ENCODE measurements at regions not wholly inside any gene's neighbourhood (a gene's known extent, or its start where the extent isn't known, plus 50 kb on each side); places are given as distances from the start of the nearest gene placed in this dataset.

DNA sequence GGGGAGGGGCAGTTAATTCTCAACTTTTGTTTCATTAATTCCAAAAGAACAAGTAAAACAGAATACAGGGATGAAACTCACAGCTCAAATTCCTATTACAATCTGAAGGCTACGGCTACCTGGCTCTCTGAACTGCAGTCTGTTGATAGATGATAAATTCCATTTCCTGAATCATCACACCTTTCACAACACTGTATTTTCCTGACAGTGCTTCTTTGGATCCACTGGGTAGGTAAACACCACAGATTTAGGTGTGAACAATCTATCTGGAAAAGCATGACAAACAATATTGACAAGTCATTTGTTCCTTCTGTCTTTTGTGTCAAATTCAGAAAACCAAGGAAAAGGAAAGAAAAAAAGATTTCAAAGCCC is 843.2 kb downstream of the LRRTM4 start:
- TF ChIP-seq, protein P1, sequence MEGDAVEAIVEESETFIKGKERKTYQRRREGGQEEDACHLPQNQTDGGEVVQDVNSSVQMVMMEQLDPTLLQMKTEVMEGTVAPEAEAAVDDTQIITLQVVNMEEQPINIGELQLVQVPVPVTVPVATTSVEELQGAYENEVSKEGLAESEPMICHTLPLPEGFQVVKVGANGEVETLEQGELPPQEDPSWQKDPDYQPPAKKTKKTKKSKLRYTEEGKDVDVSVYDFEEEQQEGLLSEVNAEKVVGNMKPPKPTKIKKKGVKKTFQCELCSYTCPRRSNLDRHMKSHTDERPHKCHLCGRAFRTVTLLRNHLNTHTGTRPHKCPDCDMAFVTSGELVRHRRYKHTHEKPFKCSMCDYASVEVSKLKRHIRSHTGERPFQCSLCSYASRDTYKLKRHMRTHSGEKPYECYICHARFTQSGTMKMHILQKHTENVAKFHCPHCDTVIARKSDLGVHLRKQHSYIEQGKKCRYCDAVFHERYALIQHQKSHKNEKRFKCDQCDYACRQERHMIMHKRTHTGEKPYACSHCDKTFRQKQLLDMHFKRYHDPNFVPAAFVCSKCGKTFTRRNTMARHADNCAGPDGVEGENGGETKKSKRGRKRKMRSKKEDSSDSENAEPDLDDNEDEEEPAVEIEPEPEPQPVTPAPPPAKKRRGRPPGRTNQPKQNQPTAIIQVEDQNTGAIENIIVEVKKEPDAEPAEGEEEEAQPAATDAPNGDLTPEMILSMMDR (IDR thresholded peaks at IDR 0.05): no peak
- no peak for TF ChIP-seq ZFX (IDR thresholded peaks at IDR 0.05; ENCODE audit: borderline replicate concordance)
